Neural crest cell (in vitro differentiated cells): ENCODE measurements at regions not wholly inside any gene's neighbourhood (a gene's known extent, or its start where the extent isn't known, plus 50 kb on each side); places are given as distances from the start of the nearest gene placed in this dataset.
A peak's percentile ranks its signal among the peaks of the same experiment; 100 is the strongest.

Experiments used
- DNase-seq: peaks from one replicate; pipeline ENCODE4 v3.0.0; 2021; ENCODE audit warnings: low read depth, mixed read lengths, low spot score
- H3K27ac Mint-ChIP-seq: one replicate; pipeline ENCODE4 v1.8.0; 2021; ENCODE audit warnings: mild to moderate bottlenecking, mixed read lengths; ENCODE audit not compliant: unreplicated experiment
- H3K27me3 Mint-ChIP-seq: 2 replicates; pipeline ENCODE4 v1.8.0; 2021; ENCODE audit warnings: low read depth, mild to moderate bottlenecking, mixed read lengths
- H3K36me3 Mint-ChIP-seq: 2 replicates; pipeline ENCODE4 v1.8.0; 2021; ENCODE audit warnings: low read depth, mild to moderate bottlenecking, mixed read lengths
- H3K4me1 Mint-ChIP-seq: 2 replicates; pipeline ENCODE4 v1.8.0; 2021; ENCODE audit warnings: mixed read lengths
- H3K4me3 Mint-ChIP-seq: one replicate; pipeline ENCODE4 v1.8.0; 2021; ENCODE audit warnings: mild to moderate bottlenecking, mixed read lengths
- H3K9me3 Mint-ChIP-seq: 2 replicates; pipeline ENCODE4 v1.8.0; 2021; ENCODE audit warnings: mixed read lengths
- CTCF ChIP-seq: fragments of 200-600 bp; sonication (generic); conservative IDR thresholded peaks from 2 replicates; pipeline ENCODE4 v1.5.0; 2021; ENCODE audit warnings: antibody characterized with exemption, mild to moderate bottlenecking

DNA sequence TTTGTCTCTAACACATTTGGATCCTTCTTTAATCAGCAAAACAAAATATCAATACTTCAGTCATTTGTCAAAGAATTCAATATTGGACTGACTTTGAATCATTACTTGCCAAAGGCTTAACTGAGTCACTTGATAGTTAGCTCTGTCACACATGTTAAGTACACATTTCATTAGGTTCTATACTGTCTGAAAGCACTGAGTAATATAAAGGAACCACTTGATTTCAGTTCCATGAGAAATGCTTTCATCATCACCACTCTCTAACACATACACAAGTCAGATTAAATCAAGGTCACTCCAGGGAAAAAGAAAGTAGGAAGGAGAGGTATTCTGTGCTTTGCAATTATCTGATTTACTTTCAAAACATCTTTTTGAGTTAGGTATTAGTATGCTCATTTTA lies 1233.1 kb downstream of the C4orf33 start:
- no peaks in the 10 kb centered on the region for H3K4me1 Mint-ChIP-seq
- H3K27ac Mint-ChIP-seq, result no peak overlapping the region
- no peak overlapping the region for H3K4me3 Mint-ChIP-seq
- no peak for DNase-seq
- no peaks in the 10 kb centered on the region for H3K36me3 Mint-ChIP-seq
- TF ChIP-seq CTCF, result no peak
- no peaks in the 10 kb centered on the region for H3K9me3 Mint-ChIP-seq
- no peaks in the 10 kb centered on the region for H3K27me3 Mint-ChIP-seq

DNA sequence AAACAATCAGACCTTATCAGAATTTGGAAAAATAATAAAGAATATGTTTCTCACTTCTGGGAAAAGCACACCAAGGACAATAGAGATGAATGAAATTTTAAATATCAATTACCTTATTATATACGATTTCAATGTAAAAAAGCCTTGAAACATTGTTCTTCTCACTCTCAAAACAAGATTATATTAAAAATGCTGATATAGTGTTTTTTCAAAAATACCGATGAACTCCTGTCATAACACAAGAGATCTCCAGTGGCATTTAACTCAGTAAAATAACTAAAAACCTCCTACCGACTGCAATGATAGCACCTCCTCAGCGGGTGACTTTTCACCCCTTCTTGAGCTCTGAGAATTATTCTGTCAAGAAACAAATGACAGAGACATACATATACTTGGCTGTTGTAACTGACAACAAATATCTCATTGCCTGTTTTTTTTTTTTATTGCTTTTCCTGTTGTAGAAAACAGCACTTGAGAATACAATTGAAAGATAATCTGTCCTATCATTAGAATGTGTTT lies 1237.3 kb downstream of the C4orf33 start:
- Mint-ChIP-seq H3K27ac (no peak overlapping the region), H3K36me3 (no peaks in the 10 kb centered on the region), H3K9me3 (no peaks in the 10 kb centered on the region), H3K27me3 (no peaks in the 10 kb centered on the region), H3K4me3 (no peak overlapping the region), H3K4me1 (no peaks in the 10 kb centered on the region)
- no peak for DNase-seq
- TF ChIP-seq CTCF, result no peak

GRCh38 chr4:130335417-130336194 lies 1239.7 kb downstream of the C4orf33 start:
- no peak for DNase-seq
- H3K27ac Mint-ChIP-seq, result no peak overlapping the region
- no peak overlapping the region for H3K4me3 Mint-ChIP-seq
- H3K4me1 Mint-ChIP-seq, result no peaks in the 10 kb centered on the region
- H3K9me3 Mint-ChIP-seq, result no peaks in the 10 kb centered on the region
- TF ChIP-seq CTCF, result no peak
- no peaks in the 10 kb centered on the region for H3K27me3 Mint-ChIP-seq
- H3K36me3 Mint-ChIP-seq, result no peaks in the 10 kb centered on the region

DNA sequence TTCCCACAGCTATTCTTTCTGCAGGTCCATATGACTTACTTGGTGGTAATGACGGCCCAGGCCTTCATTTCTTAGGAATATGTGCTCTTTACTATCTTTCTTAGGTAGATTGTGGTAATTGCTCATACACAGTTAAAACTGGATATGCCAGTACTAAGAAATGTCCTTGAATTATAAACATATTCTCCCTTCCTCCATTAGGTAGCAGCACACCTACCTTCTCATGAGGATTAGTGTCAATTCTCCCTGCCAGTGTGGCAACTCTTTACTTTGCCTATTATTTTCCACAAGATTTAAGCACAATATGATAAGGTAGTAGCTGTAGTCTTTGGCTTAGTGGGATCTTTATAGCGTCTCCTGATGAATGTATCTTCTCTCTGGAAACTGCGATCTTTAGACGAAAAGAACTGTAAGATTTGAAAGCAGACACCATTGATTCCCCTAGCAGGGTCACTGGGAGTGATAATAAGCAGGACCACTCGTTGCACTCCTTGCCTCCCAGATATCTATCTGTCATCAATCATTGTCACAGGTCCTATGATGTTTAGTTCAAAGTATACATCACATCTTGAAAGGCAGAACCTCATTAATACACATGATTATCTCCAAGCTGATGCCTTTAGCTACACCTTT lies 1240.7 kb downstream of the C4orf33 start:
- peak; percentile 61 for TF ChIP-seq CTCF
- Mint-ChIP-seq H3K9me3 (no peaks in the 10 kb centered on the region), H3K36me3 (no peaks in the 10 kb centered on the region), H3K4me3 (no peak overlapping the region), H3K27me3 (no peaks in the 10 kb centered on the region), H3K27ac (no peak overlapping the region), H3K4me1 (no peaks in the 10 kb centered on the region)
- DNase-seq, result no peak

- no peak for TF ChIP-seq CTCF
- Mint-ChIP-seq H3K27ac (no peak overlapping the region), H3K27me3 (no peaks in the 10 kb centered on the region), H3K4me3 (no peak overlapping the region), H3K36me3 (no peaks in the 10 kb centered on the region), H3K4me1 (no peaks in the 10 kb centered on the region), H3K9me3 (no peaks in the 10 kb centered on the region)
- no peak for DNase-seq
These were observed 1242.9 kb downstream of the C4orf33 start for GRCh38 chr4:130338851-130339250.
